ENCODE measurements at regions not wholly inside any gene's neighbourhood (a gene's known extent, or its start where the extent isn't known, plus 50 kb on each side); places are given as distances from the start of the nearest gene placed in this dataset.

DNA sequence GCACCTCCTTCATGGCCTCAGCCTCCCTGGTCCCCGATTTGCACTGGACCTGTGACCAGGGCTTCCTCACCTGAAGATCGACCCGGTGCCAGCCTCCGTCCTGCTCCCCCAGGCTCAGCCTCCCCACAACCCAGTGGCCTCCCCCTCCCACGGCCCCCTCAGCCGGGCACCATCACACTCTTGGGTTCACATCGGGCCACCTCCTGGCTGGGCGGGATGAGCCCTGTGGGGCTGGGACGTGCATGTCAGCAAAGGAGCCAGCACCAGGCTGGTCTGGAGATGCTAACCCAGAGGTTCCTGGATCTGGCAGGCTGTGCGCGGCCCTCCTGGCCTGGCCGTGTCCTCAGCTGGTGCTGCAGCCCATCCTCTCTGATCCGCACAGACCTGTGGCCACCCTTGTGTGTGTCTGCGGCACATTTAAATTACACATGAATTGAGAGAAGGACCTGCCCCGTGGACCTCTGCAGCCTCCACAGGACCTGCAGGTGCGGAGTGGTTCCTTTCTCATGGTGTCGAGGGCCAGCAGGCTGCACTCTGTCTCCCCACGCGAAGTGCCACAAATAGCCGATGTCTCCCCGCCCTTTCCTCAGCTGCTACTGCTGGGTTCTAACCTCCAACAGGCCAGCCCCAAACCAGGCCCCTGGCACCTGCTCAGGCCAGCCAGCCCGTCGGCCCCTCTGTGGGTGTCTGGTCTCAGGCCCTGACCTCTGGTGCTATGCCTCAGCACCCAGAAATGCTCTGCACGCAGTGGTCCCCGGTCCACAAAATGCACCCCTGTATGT lies 237.5 kb downstream of the ERMARD start:
- no peak for DNase-seq

DNA sequence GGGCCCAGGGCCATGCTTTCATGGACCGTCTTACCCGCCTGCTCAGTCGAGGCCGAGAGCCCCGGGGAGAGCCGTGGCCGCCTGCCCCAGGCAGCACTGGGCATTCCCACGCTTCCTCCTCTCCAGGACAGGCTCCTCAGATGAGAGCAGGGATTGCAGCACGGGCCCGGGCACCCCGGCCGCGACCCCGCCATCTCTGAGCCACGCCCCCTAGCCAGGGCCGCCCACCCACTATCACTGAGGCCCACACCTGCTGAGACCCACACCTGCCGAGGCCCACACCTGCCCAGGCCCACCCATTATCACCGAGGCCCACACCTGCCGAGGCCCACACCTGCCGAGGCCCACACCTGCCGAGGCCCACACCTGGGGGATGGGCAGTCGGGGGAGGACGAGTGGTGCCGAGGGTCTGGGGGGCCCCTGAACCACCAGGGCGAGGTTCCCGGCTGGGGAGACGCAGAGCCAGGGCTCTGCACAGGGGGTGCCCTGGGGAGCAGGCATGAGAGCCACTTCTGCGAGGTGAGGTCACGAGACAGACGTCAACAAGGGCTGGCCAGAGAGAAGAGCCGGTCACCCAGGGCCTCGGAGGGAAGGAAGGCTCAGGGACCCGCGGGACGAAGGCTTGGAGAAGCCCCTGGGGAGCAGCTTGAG lies 235.6 kb downstream of the ERMARD start:
- no peak for DNase-seq

DNA sequence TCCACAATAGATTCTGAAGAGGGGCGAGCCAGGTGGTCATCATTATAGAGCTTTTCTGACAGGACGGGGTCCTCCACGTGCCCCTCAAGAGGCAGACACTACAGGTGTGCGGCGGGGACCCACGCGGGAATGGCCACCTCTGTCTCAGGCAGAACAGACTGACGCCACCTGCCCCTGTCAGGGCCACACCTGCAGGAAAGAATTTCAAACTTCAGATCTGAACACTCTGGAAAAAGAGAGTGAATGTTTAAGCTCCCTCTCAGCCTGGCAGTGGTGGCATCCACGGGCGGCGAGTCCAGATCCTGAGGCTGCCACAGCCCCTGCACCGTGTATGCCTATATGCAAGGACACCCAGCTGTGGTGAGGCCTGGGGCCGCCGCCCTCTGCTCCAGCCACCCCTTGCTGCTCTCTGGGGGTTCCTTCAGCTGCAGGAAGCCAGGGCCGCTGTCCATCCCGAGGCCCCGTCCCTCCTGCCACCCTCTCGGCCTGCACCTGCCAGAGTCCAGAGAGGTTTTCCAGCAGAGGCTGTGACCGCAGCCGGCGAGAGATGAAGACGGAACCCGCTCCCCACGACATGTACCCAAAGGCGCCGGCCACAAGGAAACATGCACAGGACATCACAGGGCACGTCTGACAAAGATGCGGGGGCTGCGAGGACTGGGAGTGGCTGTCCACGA lies 234.9 kb downstream of the ERMARD start:
- DNase-seq: no peak

DNA sequence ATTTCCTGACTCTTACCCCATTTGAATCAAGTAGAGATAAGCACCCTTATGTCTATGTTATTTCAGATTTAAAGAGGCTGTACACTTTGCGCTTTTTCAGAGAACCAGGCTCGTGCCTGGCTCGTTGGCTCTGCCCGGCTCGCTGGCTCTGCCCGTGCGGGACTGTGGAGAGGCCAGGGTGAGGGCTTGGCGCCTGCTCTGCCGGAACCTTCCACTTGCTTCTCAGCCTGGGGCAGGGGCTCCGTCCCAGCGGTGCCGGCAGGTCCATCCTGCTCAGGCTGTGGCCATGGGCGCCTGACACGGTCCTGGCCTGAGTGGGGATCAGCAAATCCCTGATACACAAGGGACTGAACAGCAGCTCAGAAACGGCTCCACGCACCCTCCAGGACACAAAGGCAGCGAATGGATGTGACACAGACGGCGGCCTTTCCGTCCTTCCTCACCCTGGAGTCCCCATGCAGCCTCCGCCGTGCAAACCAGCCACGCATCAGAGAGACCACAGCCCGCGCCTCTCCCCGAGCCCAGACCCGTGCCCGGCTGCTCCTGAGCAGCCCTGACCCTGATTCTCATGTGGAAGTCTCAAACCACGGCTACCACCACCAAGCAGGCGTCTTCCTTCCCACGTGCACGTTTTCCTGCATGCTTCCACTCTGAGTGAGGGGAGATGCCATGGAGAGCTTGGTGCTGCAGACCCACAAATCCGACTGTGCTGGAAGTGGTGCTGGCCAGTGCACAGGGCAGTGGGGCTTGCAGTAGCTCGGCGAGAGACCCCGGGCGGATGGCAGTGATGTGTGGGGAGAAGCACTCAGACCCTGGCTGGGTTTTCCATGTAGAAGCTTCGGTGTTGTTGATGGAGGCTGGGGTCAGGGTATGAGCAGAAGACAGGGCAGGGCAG lies 233.9 kb downstream of the ERMARD start:
- DNase-seq: no peak

DNA sequence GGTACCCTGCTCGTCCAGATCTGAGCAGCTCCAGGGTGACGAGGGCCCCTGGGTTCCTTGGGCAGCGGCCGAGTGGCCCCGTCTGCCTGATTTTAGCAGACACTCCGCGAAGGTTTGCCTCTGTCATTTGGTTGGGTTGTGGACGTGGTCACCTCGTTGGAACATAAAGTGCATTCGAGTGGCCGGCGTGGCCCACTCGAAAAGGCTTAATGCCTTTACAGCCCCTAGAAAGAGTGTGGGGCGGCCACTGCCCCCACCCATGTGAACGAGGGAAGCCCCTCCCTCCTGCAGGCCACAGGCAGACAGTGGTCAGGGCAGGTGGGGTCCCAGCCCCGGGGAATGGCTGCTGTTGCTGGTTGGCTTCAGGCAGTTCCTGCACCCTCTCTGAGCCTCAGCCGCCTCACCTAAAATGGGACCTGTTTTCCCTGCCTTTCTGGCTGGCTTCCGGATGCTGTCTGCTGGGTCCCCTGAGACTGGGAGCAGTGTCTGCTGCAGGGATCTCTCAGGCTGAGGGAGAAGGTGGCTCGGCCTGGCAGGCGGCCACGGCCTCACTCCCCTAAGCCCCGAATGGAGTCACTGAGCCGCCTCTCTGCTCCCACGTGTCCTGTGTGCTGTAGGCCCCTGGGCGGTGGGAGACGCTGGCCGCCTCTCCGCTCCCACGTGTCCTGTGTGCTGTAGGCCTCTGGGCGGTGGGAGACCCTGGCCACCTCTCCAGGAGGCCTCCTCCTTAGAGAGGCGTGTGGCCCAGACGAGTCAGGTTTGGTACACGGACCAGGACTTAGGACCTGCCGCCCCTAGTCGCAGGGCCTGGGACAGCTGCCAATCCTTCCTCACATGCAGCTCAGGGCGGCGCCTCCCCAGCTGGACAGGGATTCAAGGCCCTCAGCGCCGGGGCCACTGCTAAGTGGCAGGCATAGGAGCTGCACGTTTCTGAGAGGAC lies 233.0 kb downstream of the ERMARD start:
- no peak for DNase-seq

DNA sequence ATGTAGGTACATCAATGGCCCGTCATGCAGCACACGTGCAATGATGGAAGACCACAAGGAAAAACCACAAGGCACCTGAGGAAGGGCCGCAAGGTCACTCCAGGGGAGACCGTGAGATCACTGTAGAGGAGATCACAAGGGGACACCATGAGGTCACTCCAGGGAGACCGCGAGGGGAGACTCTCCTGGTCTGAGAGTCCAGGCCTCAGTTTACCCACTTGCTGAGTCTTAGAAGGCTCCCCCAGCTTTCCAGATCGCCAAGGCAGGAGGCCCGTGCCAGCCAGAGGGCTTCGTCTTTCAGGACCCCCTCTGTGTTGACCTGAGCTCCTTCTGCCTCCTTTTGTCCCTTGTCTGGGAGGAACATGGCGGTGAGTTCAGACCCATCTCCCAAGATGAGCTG lies 232.2 kb downstream of the ERMARD start:
- DNase-seq: no peak

DNA sequence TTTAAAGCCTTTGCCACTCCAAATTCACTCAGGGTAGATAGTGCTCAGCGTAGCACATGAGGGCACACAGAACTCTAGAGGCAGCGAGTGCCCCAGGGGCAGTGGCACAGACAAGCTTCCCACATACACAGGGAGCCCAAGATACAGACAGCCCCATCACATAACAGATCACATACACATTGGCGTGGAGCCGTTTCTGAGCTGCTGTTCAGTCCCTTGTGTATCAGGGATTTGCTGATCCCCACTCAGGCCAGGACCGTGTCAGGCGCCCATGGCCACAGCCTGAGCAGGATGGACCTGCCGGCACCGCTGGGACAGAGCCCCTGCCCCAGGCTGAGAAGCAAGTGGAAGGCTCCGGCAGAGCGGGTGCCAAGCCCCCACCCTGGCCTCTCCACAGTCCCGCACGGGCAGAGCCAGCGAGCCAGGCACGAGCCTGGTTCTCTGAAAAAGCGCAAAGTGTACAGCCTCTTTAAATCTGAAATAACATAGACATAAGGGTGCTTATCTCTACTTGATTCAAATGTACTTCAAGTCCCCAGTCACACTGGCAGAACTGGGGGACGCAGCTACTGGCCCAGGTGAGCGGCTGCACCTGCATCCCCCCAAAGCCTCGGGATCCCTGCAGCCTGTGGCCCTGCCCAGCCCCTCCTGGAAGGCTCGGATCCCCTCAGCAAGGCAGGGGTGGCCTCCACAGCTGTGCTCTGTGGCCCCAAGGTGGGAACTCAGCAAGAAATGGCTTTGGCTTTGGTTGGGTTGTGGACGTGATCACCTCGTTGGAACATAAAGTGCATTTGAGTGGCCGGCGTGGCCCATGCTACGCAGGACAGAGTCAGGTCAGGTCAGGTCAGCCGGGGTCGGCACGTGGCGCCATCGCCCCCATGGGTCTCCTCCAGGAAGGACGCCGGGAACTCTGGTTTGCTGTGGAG lies 231.3 kb downstream of the ERMARD start:
- DNase-seq: no peak

DNA sequence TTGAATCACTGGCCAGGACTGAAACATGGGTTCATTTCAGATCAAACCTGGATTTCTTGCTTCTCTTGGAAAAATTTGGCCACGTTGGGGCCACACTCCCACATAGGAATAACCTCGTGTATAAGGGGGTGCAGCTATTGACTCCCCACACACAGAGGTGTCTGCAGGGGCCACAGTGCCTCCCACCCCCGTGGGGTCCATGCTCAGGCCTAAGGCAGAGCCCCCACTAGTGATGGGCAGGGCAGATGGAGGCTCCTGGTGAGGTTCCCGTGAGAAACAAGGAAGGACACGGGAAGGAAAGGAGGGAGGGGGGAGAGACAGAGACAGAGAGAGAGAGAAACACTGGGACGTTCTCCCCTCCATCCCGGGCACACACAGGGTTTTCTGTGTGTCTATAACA lies 230.5 kb downstream of the ERMARD start:
- no peak for DNase-seq

DNA sequence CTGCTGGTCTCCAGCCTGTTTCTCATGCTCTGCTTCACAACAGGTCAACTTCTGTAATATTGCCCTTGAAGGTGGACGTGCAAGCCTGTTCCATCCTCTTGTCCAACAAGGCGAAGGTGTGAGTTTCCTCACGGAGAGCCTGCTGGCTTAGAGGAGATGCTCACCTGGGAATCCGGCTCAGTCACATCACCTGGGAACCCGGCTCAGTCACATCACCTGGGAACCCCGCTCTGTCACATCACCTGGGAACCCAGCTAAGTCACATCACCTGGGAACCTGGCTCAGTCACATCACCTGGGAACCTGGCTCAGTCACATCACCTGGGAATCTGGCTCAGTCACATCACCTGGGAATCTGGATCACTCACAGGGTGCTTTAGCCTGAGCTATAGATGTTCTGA lies 230.1 kb downstream of the ERMARD start:
- no peak for DNase-seq

DNA sequence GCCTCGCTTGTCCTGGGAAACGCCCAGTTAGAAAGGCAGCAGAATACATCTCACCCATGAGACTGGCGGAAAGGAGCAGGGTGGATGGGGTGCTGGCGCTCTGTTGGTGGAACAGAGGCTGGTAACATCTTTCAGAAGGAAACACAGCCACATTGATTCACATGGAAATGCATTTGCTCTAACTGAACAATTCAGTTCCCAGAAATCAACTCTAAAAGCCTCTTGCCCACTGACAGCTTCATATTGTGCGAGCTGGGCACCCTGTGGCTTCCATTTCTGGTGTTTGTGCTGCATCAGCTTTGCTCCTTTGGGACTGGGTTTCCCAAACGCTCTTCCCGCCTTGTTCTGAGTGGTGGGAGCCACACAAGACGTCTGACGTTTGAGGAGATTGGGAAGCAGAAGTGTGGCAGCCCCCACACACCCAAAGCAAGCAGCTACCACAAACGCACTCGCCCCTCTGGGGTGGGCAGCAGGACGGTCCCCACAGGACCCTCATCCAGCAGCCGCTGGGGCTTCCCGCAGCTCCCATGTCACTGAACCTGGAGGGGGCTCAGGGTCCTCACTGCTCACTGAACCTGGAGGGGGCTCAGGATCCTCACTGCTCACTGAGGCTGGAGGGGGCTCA lies 229.5 kb downstream of the ERMARD start:
- DNase-seq: no peak

DNA sequence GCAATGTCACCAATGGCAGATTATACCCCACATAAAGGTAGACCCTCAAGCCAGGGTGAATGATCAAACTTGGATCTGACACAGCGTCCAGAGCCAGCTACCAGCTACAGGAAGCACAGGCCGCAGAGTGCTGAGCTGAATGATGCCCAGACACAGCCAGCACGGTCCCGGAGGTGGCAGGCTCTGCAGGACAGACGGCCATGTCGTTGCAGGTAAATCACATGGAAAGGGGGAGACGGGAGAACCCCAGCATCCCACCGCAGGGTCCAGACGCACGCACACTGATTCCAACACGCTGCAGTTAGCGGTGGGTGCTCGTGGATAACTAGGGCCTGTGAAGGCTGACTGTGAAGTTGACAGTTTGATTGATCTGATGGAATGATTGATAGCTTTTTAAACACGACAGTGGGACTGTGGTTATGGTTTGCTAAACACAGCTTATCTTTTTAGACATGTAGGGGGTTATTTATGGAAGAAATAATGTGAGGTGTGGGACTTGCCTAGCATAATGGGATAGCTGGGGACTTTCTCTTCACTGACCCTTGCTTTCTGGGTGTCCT lies 228.5 kb downstream of the ERMARD start:
- no peak for DNase-seq

DNA sequence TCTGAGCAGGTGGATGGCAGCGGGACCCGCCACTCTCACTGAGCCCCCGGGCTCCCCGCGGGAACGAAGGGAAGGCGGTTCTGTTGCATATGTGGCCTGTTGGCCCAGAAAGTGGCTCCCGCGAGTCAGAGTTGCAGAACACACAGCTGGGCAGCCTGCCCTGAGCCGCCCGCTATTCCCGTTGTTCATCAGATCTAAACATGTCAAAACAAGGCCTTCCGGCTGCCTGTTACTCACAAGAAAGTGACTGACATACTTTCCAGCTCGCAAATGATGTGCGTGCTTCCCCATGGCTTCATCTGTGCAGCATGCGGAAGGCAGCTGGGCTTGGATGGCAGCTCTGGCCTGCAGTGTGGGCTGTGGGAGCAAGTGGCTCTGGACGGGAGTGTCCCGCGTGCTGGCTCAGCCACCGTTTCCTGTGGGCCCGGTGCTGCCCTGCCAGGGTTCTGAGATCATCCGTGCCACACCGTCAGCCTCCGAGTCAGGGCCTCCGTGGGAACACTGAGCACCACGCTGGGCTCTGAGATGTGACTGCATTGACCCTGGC lies 227.3 kb downstream of the ERMARD start:
- no peak for DNase-seq

DNA sequence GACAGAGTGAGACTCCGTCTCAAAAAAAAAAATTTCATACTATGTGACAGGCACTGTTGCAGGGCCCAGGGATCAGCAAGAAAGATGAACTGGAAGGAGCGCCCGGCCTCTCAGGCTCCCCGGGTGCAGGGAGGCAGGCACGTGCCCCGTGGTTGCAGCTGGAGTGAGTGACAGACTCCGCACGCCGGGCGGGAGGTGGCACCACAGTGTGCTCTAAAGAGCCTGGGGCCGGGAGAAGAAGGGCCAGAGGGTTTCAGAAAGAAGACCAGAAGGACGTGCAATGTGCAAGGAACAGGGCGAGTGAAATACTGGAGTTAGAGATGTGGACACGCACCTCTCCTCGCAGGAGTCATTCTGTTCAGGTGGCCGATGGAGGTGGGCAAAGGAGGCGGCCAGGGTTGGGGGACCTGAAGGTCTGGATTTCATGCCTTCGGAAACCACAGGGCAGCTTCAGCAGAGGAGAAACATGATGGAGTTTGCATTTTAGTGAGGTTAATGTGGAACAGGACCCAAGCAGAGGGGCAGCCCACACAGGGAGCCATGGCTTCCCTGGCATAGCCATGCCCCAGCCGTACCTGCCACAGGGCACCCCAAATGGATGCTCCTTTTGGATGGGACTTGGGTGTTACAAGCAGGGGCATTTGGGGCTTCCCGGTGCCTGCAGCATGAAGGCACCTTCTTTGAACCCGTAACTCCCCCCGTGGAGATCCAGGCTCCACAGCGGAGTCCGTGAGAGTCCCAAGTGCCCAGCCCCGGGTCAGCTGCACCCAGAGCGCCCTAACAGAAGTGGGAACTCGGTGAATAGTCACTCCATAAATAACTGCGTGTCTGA lies 226.2 kb downstream of the ERMARD start:
- no peak for DNase-seq

DNA sequence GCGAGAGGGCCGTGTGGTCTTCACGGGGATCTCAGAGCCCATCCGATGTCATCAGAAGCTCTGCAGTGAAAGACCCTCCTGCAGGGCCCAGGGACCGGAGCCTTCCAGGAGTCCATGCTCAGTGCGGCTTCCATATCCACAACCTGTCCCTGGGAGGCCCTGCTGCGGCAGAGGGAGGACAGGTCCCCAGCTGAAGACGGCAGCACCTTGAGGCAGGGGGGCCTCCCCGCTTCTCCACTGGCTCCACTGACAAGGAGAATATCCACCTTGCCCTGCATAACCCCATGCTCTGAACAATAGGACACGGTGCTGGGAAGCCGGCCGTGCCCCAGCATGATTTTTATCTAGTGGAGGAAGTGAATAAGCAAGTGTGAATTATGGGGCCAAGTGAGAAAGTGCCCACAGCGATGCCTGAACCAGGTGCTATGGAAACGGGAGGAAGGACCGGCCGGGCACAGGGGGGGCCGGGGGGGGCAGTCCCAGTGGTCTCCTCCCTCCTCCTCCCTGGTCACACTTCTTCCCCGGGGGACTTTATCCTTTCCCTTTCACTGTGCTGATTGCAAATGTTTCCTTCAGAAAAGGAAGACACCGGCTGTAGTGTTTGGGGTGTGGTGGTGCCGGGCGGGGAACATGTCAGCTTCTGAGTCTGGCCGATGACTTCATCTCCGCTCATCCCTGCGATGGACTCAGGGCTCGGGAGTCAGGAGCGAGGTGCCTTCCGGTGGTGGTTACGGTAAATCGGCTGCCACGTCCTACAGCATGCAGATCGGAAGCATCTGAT lies 225.1 kb downstream of the ERMARD start:
- DNase-seq: no peak

DNA sequence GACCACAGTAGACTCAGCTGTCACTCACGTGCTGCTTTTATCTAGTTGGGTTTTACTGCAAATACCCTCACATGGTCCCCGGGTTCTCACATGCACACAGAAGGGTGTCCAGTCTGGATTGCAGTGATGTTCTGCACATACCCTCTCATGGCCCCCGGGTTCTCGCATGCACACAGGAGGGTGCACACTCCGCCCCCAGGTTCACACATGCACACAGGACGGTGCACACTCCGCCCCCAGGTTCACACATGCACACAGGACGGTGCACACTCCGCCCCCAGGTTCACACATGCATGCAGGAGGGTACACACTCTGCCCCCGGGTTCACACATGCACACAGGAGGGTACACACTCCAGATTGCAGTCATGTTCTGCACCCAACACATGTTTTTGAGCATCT lies 224.3 kb downstream of the ERMARD start:
- DNase-seq: no peak

DNA sequence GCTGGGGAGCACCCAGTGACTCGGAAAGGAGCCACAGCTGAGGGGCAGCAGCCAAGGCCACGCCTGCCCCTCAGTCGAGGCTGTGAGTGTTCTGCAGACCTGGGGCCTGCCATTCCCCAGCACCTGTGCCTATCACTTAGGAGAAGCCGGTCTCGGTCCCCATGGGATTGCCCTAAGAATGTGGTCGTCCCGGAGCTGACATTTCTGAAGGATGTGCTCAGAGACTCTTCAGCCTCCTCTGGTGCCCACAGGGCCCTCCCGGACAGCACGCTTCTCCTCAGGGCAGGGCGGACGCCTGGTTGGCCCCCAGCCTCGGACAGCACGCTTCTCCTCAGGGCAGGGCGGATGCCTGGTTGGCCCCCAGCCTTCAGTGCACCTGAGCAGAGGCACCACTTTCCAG lies 223.9 kb downstream of the ERMARD start:
- no peak for DNase-seq

DNA sequence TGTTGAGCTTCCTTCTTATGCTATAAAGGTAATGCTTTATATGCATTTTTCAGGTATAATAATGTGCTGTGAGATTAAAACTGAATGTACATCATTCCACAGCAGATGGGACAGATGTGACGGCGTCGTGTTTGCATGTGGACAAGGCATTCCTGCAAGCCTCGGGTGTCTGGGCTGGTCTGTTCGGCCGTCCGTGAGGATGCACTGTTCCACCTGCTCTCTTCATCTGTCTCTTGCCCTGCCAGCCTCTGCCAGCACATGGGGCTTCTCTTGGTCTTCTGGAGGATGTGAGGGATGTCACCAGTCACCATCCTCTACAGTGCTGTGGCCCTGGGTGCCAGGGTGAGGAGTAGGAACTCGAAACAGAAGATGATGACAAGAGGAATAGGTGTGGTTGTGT lies 223.2 kb downstream of the ERMARD start:
- no peak for DNase-seq

Measured in hematopoietic multipotent progenitor cell treated with erythropoietin and hydrocortisone succinate and interleukin-3 and kit ligand, for 8 days (in vitro differentiated cells).